ENCODE measurements at regions not wholly inside any gene's neighbourhood (a gene's known extent, or its start where the extent isn't known, plus 50 kb on each side); places are given as distances from the start of the nearest gene placed in this dataset.
"Not testable (repeated sequence)": the region's sequence is repeated elsewhere in the genome, so short reads cannot be mapped to it uniquely, and the experiment has no call there.

GRCh38 chr1:29390075-29390474 is 153.8 kb downstream of the PTPRU start:
- no peaks in the 10 kb centered on the region for H3K27me3 ChIP-seq (ENCODE audit: insufficient read depth, low read depth, severe bottlenecking)
- TF ChIP-seq, protein P1, sequence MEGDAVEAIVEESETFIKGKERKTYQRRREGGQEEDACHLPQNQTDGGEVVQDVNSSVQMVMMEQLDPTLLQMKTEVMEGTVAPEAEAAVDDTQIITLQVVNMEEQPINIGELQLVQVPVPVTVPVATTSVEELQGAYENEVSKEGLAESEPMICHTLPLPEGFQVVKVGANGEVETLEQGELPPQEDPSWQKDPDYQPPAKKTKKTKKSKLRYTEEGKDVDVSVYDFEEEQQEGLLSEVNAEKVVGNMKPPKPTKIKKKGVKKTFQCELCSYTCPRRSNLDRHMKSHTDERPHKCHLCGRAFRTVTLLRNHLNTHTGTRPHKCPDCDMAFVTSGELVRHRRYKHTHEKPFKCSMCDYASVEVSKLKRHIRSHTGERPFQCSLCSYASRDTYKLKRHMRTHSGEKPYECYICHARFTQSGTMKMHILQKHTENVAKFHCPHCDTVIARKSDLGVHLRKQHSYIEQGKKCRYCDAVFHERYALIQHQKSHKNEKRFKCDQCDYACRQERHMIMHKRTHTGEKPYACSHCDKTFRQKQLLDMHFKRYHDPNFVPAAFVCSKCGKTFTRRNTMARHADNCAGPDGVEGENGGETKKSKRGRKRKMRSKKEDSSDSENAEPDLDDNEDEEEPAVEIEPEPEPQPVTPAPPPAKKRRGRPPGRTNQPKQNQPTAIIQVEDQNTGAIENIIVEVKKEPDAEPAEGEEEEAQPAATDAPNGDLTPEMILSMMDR (IDR thresholded peaks at IDR 0.05; ENCODE audit: low read depth, low read length), result no peak
- H3K36me3 ChIP-seq, result no peaks in the 10 kb centered on the region
- no peak overlapping the region for H3K4me3 ChIP-seq (ENCODE audit: low read depth, low read length)
- no peaks in the 10 kb centered on the region for H3K9me3 ChIP-seq (ENCODE audit: severe bottlenecking)
- no peak overlapping the region for H3K27ac ChIP-seq
- DNase-seq, result no peak

DNA sequence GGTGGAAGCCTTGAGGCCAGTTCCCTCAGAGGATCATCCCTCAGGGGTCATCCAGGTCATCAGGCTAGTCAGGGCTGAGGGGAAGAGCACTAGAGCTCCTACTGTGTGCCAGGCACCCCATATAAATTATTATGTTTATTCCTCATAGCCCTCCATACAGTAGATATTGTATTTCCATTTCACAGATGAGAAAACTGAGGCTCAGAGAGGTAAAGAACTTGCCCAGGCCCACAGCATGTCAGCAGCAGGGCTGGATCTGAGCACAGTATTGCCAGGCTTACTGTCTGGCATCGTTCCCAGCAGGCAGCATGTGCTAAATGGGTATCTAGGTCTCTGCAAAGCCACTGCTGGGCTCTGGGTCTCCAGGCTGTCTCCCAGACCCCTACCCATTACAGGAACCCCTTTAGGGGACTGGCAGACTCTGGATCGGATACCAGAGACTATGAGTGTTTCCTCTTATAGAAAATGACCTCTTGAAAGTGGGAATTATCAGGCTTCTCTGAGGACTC is 153.3 kb downstream of the PTPRU start:
- DNase-seq, result no peak
- H3K27ac ChIP-seq, result no peak overlapping the region
- H3K9me3 ChIP-seq (ENCODE audit: severe bottlenecking), result no peaks in the 10 kb centered on the region
- H3K36me3 ChIP-seq, result no peaks in the 10 kb centered on the region
- H3K4me3 ChIP-seq (ENCODE audit: low read depth, low read length), result no peak overlapping the region
- TF ChIP-seq, protein P1 (IDR thresholded peaks at IDR 0.05; ENCODE audit: low read depth, low read length), result no peak
- no peaks in the 10 kb centered on the region for H3K27me3 ChIP-seq (ENCODE audit: insufficient read depth, low read depth, severe bottlenecking)

- H3K27me3 ChIP-seq (ENCODE audit: insufficient read depth, low read depth, severe bottlenecking), result no peaks in the 10 kb centered on the region
- H3K36me3 ChIP-seq, result no peaks in the 10 kb centered on the region
- no peaks in the 10 kb centered on the region for H3K9me3 ChIP-seq (ENCODE audit: severe bottlenecking)
- TF ChIP-seq, protein P1 (IDR thresholded peaks at IDR 0.05; ENCODE audit: low read depth, low read length), result no peak
- H3K27ac ChIP-seq, result no peak overlapping the region
- no peak overlapping the region for H3K4me3 ChIP-seq (ENCODE audit: low read depth, low read length)
- no peak for DNase-seq
Measured at GRCh38 chr1:29388884-29389283, 152.6 kb downstream of the PTPRU start.

GRCh38 chr1:29388170-29388569 is 151.8 kb downstream of the PTPRU start:
- no peak overlapping the region for H3K27ac ChIP-seq
- H3K9me3 ChIP-seq (ENCODE audit: severe bottlenecking), result no peaks in the 10 kb centered on the region
- TF ChIP-seq, protein P1 (IDR thresholded peaks at IDR 0.05; ENCODE audit: low read depth, low read length), result no peak
- DNase-seq, result no peak
- no peaks in the 10 kb centered on the region for H3K36me3 ChIP-seq
- H3K4me3 ChIP-seq (ENCODE audit: low read depth, low read length), result no peak overlapping the region
- no peaks in the 10 kb centered on the region for H3K27me3 ChIP-seq (ENCODE audit: insufficient read depth, low read depth, severe bottlenecking)

- DNase-seq, result no peak
- H3K27me3 ChIP-seq (ENCODE audit: insufficient read depth, low read depth, severe bottlenecking), result no peaks in the 10 kb centered on the region
- no peak overlapping the region for H3K4me3 ChIP-seq (ENCODE audit: low read depth, low read length)
- TF ChIP-seq, protein P1 (IDR thresholded peaks at IDR 0.05; ENCODE audit: low read depth, low read length), result no peak
- no peaks in the 10 kb centered on the region for H3K9me3 ChIP-seq (ENCODE audit: severe bottlenecking)
- no peak overlapping the region for H3K27ac ChIP-seq
- no peaks in the 10 kb centered on the region for H3K36me3 ChIP-seq
Measured at GRCh38 chr1:29387210-29387609, 150.9 kb downstream of the PTPRU start.

GRCh38 chr1:29386453-29386852 is 150.1 kb downstream of the PTPRU start:
- not testable (repeated sequence) for H3K36me3 ChIP-seq; H3K4me3 ChIP-seq (ENCODE audit: low read depth, low read length); DNase-seq; H3K27me3 ChIP-seq (ENCODE audit: insufficient read depth, low read depth, severe bottlenecking); H3K9me3 ChIP-seq (ENCODE audit: severe bottlenecking); H3K27ac ChIP-seq
